NCI-H748 (cell line): ENCODE measurements at regions not wholly inside any gene's neighbourhood (a gene's known extent, or its start where the extent isn't known, plus 50 kb on each side); places are given as distances from the start of the nearest gene placed in this dataset.

Experiments
- DNase-seq: peaks from one replicate; lab custom pipeline; 2025; ENCODE audit not compliant: unreplicated experiment; lab: John Stamatoyannopoulos, UW

GRCh38 chr2:37833423-37833822 is 91.7 kb upstream of the RMDN2 start:
- no peak for DNase-seq

DNA sequence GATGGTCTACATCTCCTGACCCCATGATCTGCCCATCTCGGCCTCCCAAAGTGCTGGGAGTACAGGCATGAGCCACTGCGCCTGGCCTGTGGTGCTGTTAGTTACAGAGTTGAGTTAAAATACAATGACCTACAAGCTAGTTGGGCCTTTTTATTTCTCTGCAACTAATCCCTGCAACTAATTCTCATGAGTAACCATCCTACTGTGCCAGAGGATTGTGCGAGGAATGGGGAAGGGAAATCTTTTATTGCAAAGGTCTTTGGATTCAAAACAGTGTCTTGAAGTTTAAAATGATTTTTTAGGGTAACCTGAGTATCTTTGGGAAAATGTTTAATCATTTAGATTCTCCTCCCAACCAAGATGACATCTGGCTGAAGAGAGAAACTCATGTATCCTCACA is 88.8 kb upstream of the RMDN2 start:
- DNase-seq: no peak

DNA sequence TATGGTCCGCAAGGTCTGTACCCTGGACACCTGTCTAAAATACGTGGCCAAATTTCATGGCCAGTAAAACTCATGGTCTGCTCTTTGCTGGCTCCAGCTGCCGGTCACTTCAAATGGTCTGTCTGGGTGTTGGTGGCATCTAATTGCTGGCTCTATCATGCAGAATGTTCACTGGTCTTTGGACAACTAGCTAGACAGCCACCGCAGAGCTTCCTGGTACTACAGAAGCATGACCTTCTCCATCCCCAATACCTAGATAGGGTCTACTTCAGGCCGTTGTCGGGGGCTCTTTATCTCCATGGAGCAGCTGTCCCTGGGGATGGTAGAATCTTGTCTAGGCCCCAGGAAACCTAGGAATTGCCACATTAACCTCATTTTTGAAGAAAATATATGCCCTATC is 88.4 kb upstream of the RMDN2 start:
- DNase-seq: no peak

DNA sequence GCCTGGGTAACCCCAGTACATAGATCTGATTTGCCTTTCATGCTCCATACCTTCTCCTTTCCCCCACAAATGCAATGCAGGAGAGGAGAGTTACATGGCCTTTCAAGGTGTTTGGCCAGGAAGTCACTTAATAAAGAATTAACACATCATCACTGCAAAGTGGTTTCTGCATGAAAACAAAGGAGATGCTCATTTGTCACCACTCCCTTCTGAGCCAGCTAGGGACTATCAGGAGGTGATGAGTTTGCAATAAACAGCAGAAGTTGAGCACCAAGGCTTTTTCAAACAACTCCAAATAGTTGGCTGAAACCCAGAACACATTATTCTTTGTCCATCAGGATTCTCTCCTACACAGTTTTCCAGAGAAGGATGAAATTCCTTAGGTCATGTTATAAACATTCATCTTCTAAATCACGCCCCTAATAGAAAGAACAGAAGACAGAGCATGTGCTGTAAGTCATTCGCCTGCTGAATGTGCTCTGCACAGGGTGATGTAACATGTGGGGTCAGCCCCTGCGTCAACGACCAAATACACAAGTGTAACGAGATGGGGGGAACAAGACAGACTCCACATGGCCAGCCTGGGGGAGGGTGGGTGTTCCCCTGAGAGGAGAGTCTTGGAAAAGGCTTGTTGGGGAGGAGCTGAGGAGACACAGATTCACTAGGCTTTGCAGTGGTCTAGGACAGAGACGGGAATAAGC is 87.3 kb upstream of the RMDN2 start:
- DNase-seq: no peak

DNA sequence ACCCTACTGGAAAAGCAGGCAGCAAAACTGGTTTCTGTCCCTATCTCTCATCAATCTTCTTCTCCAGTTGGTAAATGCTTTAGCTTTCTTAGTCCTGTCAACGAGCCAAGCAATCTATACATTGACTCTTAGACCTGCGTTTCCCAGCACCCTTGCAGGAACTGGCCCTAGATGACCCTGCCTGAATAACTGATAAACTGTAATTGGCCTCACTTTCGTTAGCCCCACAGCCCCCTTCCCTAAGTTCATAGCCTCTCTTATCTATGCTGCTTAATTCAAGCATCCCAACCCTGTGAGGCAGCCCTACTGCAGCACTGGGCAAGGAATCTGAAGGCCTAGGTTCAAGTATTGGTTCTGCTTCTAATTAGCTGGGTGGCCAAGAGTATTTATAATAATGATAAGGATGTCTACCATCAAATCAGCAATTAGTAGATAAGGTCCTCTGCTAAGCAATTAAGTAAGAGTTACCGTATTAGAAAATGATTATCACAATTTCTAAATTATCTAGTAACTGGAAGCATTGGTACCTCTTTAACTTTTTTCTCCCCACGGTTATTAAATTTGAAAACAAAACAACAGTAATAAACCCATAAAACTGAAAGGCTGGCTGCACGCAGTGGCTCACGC is 86.4 kb upstream of the RMDN2 start:
- no peak for DNase-seq

DNA sequence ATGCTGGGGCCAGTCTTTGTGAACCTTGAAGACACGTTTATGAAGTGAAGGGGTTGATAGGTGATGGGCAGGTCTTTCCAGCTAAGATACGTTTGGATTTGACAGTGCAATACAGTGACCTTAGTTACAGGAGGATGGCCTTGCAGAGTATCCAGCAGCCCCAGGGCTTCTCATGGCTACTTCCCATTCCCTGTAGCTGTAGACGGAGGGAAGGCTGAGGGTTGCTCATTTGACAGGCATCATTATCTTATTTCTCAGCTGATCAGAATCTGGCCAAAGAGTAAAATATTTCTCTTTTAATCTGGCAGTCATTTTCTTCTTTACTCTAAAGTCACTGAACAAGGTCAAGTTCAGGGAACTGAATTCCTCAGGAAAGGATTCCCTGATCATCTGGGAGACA is 85.1 kb upstream of the RMDN2 start:
- DNase-seq: no peak

DNA sequence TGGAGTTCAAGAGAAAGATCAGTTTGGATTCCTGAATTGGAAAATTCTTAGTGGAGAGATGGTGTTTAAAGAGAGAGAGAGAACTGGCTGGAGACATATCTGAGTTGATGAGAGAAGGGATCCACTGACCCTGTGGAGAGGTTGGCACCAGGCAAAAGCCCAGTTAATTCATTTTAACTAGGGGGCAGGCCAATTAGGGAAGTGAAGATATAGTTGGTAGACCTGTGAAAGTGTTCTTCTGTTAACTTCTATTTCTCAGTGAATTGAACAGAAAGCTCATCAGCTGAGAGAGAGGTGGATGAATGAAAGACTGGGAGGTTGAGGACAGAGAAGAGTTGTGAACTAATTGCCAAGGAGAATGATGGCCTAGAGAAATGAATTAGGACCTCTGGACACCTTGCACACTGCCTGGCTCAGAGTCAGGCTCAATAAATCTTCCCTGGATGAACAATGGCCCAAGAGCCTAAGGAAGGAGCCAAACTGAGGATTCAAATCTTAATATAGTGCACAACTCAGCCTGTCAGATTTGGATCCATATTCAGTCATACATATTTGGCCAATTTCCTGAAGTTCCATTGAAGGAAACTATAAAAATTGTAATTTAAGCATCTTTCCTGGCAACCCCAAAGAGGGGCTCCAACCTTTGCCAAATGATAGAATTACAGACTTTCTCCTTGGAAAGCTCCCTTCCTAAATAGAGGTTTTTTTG is 82.2 kb upstream of the RMDN2 start:
- DNase-seq: no peak

GRCh38 chr2:37843556-37843955 is 81.5 kb upstream of the RMDN2 start:
- no peak for DNase-seq

- DNase-seq: no peak
Observed at GRCh38 chr2:37846207-37846606, 78.9 kb upstream of the RMDN2 start.

DNA sequence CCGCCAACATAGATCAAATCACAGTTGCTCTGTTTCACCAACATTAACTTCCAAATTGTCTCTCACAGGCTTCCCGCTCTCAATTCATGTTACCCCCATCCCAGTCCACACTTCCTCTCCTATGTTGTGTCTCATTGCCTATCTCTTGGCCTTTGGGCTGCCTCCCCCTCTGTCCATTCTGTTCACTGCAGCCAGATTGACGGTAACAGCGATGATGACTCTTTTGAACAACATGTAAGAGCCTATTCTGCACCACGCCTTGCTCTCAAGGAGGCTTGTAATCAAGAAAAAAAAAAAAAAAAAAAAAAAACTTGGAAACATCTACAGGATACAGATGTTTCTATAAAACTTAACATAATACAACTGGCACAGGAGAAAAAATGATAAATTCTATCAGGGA is 77.3 kb upstream of the RMDN2 start:
- no peak for DNase-seq

DNA sequence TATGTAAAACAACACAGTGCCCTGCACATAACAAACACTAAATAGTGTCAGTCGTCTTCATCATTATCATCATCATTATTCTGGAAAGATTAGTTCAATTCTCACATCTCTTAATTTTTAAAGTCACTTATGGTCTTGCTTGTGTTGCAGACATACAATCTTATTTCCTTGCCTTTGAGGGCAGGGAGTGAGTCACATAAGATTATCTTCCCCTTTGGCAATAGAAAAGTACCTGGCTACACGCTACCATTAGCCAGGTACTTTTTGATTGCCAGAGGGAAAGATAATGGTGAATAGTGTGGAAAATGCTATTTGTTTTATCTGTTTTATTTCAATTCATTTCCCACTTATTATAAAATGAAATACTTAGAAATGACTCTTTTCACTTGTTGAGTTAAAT is 76.6 kb upstream of the RMDN2 start:
- no peak for DNase-seq

DNA sequence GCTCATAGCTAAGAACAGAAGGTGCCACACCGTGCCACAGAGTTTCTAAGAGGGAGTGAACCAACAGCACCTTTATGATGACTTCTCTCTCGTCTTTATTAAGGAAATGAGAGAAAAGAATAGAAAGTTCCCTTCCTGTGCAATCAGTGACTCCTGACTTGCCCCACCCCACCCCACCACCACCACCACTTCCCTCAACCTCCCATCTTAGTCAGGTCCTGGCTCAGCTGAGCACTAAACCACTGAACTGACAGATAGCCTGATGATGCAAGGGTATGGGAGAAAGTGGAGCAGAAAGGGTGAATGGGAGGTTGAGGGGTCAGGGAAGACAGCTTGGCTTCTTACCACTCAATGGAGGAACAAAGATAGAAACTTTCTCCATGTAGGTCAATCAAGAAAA is 75.2 kb upstream of the RMDN2 start:
- no peak for DNase-seq

- DNase-seq: no peak
Observed at GRCh38 chr2:37851428-37851827, 73.7 kb upstream of the RMDN2 start.

DNA sequence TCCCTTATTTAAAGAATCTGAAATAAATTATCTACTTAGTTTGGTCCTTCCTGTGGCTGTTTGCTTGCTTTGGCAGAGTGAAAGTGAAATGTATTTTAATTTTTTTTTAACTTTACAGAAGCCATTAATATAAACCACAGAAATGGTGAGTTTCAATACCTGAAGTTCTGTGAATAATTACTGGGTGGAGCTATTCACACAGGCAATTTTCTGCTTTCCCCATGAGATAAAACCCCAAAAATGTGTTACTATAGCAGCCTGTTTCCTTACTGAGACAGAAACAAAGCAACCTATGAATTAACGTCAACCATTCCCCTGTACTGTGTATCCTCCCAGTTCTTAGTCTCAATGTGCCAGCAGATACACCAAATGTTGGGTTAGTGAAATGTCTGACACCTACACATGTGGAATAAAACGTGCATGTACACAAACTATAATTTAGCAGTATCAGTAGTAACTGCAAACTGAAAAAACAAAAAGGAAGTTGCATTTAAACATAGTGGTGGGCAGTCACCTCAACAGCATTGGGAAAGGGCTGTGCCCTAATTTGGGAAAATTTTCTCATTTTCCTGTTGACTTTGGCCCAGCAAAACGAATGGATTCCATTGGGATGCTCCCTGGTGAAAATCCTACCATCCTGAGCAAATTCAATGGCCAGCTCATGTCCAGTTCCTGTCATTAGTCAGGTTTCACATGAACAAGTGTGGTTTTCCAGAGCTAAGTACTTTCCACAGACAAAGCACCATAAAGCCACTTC is 73.1 kb upstream of the RMDN2 start:
- DNase-seq: no peak

- DNase-seq: no peak
Observed at GRCh38 chr2:37852585-37853014, 72.5 kb upstream of the RMDN2 start.

DNA sequence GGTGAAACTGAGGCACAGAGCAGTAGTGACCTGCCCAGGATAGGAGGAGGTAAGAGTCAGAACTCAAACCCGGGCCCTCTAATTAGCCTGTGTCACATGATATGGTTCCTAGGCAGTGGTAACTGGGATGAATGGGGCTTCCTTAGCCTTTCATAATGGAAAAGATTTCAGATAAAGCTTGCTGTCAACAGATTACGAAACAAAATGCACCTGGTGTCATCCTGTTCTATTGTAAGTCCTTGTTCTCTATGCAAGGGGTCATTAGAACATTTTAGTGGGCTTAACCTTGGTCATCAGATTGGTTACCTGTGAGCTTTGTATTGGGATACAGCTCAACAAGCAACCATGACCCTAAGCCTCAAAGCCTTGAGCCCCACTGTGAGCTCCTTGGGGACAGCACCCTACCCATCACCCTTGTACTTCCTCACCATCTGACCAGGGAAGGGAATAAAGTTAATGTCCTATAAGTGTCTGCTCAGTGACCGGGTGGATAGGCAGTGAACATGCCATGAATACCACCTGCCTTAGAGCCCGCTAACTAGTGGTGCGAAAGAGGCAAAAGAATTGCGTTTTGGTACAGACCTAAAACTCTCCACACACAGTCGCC is 70.3 kb upstream of the RMDN2 start:
- peak; percentile 20 for DNase-seq

GRCh38 chr2:37855283-37856041 is 69.6 kb upstream of the RMDN2 start:
- no peak for DNase-seq

GRCh38 chr2:37856101-37856751 is 68.9 kb upstream of the RMDN2 start:
- DNase-seq: no peak

- no peak for DNase-seq
Observed at GRCh38 chr2:37857575-37858399, 67.3 kb upstream of the RMDN2 start.
